Hepatocyte (in vitro differentiated cells): ENCODE measurements at regions not wholly inside any gene's neighbourhood (a gene's known extent, or its start where the extent isn't known, plus 50 kb on each side); places are given as distances from the start of the nearest gene placed in this dataset.

ENCODE experiments used
- CTCF ChIP-seq: fragments of 200-600 bp; sonication (generic); IDR thresholded peaks from 2 replicates; pipeline ENCODE4 v1.5.1; 2016; ENCODE audit warnings: antibody characterized with exemption, mild to moderate bottlenecking; ENCODE audit not compliant: poor library complexity
- EZH2 ChIP-seq: fragments of 200-600 bp; sonication (generic); IDR thresholded peaks from 2 replicates; pipeline ENCODE4 v1.6.1; 2016; ENCODE audit warnings: antibody characterized with exemption, mild to moderate bottlenecking, borderline replicate concordance
- EZH2phosphoT487 ChIP-seq: fragments of 200-600 bp; sonication (generic); IDR thresholded peaks from one replicate; pipeline ENCODE4 v1.6.1; 2018; ENCODE audit warnings: antibody characterized with exemption, mild to moderate bottlenecking, low read depth, moderate library complexity; ENCODE audit not compliant: unreplicated experiment, severe bottlenecking

DNA sequence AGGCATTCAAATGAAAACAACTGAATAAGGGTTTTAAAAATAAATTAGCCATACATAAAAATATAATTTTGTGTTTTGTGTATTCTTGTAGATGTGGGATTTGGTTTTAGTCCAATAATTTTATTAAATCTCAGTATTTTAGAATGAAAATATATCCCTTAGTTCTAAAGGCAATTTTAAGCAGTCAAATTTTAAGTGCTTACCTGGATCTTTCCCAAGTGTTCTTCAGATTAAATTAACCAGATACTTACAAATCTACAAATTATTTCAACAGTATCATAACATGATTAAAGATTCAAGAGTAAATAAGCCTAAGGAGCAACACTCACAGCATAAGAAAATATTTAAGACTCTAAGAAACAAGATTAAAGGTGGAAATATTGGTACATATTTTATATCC, 275.0 kb upstream of the RBMS3 start:
- TF ChIP-seq EZH2 (no peak), CTCF (no peak), EZH2phosphoT487 (no peak)
